GM12878 (cell line): ENCODE measurements at regions not wholly inside any gene's neighbourhood (a gene's known extent, or its start where the extent isn't known, plus 50 kb on each side); places are given as distances from the start of the nearest gene placed in this dataset.

Experiments
- JUND ChIP-seq: IDR thresholded peaks from 2 replicates; pipeline ENCODE4 v1.6.1; 2012; ENCODE audit warnings: low read depth, mild to moderate bottlenecking, low read length, improper control_type of control experiment, moderate library complexity
- MEF2A ChIP-seq: IDR thresholded peaks from 2 replicates; pipeline ENCODE4 v1.6.1; 2011; ENCODE audit warnings: low read depth, mild to moderate bottlenecking, low read length, moderate library complexity; ENCODE audit not compliant: insufficient read depth
- NRF1 ChIP-seq: conservative IDR thresholded peaks from 2 replicates; pipeline ENCODE4 v1.6.1; 2011; ENCODE audit warnings: mild to moderate bottlenecking, low read depth, low read length, improper control_type of control experiment
- POLR2A ChIP-seq: IDR thresholded peaks from 2 replicates; pipeline ENCODE4 v1.6.1; 2011; ENCODE audit warnings: low read depth, mild to moderate bottlenecking, low read length
- SUPT20H ChIP-seq: IDR thresholded peaks from 2 replicates; pipeline ENCODE4 v1.6.1; 2011; ENCODE audit warnings: low read depth, mild to moderate bottlenecking, low read length, moderate library complexity, borderline replicate concordance; ENCODE audit not compliant: control insufficient read depth
- YY1 ChIP-seq: IDR thresholded peaks from 2 replicates; pipeline ENCODE4 v1.6.1; 2011; ENCODE audit warnings: low read depth, mild to moderate bottlenecking, low read length
- TF ChIP-seq, protein P1 (sequence below): IDR thresholded peaks from 2 replicates; pipeline ENCODE4 v1.6.1; 2012; ENCODE audit warnings: low read depth, low read length, improper control_type of control experiment
- TF ChIP-seq, protein P2 (sequence below): IDR thresholded peaks from 2 replicates; pipeline ENCODE4 v1.6.1; 2011; ENCODE audit warnings: low read depth, mild to moderate bottlenecking, low read length, moderate library complexity, borderline replicate concordance; ENCODE audit errors: extremely low read depth
- TF ChIP-seq, protein P3 (sequence below): fragments of 450-650 bp; formaldehyde crosslinking; IDR thresholded peaks from 2 replicates; pipeline ENCODE4 v1.5.0; 2022; ENCODE audit warnings: mild to moderate bottlenecking, missing genetic modification characterization
- TF ChIP-seq, protein P4 (sequence below), 3 experiments: IDR thresholded peaks in 2 of 3; conservative IDR thresholded peaks in 1 of 3; 2 replicates each; pipeline ENCODE4 v1.5.1; 2011; ENCODE audit warnings: low read depth in 3 of 3, low read length in 3 of 3, mild to moderate bottlenecking in 3 of 3, control low read depth in 2 of 3, moderate library complexity in 2 of 3, inconsistent platforms in 1 of 3, mixed read lengths in 1 of 3; ENCODE audit not compliant: control insufficient read depth in 2 of 3, insufficient read depth in 1 of 3; ENCODE audit errors: extremely low read depth in 1 of 3
- TF ChIP-seq, protein P5 (sequence below): fragments of 150-350 bp; IDR thresholded peaks from 2 replicates; pipeline ENCODE4 v1.6.1; 2016; ENCODE audit warnings: low read depth, low read length

DNA sequence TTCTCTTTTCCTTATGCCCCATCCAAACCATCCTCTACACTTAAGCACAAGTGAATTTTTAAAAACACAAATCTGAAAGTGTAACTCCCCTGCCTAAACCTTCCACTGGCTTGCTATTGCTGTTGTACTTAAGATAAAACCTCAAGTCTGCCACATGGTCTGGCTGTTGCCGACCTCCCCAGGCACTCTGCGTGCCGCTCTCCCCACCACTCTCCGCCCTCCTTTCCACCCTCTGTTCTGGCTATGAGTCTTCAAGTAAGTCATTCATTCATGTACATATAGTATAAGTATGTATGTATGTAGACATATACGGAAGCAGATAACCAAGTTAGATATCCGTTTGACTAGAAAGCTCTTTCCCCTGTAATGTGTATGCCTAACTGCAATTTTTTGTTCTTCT is 94.7 kb upstream of the ANKRD55 start:
- TF ChIP-seq POLR2A (no peak), SUPT20H (no peak), NRF1 (no peak), JUND (no peak), YY1 (no peak), MEF2A (no peak)
- TF ChIP-seq, protein P1, sequence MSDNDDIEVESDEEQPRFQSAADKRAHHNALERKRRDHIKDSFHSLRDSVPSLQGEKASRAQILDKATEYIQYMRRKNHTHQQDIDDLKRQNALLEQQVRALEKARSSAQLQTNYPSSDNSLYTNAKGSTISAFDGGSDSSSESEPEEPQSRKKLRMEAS = no peak
- TF ChIP-seq, protein P2, sequence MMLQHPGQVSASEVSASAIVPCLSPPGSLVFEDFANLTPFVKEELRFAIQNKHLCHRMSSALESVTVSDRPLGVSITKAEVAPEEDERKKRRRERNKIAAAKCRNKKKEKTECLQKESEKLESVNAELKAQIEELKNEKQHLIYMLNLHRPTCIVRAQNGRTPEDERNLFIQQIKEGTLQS = no peak
- TF ChIP-seq, protein P3, sequence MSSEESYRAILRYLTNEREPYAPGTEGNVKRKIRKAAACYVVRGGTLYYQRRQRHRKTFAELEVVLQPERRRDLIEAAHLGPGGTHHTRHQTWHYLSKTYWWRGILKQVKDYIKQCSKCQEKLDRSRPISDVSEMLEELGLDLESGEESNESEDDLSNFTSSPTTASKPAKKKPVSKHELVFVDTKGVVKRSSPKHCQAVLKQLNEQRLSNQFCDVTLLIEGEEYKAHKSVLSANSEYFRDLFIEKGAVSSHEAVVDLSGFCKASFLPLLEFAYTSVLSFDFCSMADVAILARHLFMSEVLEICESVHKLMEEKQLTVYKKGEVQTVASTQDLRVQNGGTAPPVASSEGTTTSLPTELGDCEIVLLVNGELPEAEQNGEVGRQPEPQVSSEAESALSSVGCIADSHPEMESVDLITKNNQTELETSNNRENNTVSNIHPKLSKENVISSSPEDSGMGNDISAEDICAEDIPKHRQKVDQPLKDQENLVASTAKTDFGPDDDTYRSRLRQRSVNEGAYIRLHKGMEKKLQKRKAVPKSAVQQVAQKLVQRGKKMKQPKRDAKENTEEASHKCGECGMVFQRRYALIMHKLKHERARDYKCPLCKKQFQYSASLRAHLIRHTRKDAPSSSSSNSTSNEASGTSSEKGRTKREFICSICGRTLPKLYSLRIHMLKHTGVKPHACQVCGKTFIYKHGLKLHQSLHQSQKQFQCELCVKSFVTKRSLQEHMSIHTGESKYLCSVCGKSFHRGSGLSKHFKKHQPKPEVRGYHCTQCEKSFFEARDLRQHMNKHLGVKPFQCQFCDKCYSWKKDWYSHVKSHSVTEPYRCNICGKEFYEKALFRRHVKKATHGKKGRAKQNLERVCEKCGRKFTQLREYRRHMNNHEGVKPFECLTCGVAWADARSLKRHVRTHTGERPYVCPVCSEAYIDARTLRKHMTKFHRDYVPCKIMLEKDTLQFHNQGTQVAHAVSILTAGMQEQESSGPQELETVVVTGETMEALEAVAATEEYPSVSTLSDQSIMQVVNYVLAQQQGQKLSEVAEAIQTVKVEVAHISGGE (CRISPR knock-in tag) = no peak
- TF ChIP-seq, protein P4, sequence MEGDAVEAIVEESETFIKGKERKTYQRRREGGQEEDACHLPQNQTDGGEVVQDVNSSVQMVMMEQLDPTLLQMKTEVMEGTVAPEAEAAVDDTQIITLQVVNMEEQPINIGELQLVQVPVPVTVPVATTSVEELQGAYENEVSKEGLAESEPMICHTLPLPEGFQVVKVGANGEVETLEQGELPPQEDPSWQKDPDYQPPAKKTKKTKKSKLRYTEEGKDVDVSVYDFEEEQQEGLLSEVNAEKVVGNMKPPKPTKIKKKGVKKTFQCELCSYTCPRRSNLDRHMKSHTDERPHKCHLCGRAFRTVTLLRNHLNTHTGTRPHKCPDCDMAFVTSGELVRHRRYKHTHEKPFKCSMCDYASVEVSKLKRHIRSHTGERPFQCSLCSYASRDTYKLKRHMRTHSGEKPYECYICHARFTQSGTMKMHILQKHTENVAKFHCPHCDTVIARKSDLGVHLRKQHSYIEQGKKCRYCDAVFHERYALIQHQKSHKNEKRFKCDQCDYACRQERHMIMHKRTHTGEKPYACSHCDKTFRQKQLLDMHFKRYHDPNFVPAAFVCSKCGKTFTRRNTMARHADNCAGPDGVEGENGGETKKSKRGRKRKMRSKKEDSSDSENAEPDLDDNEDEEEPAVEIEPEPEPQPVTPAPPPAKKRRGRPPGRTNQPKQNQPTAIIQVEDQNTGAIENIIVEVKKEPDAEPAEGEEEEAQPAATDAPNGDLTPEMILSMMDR (IDR thresholded peaks at IDR 0.05 in 2 of 3, conservative IDR thresholded peaks at IDR 0.05 in 1 of 3; ENCODE audit: control insufficient read depth in 2 of 3, extremely low read depth in 1 of 3, insufficient read depth in 1 of 3, low read depth in 3 of 3, low read length in 3 of 3) = no peak
- TF ChIP-seq, protein P5, sequence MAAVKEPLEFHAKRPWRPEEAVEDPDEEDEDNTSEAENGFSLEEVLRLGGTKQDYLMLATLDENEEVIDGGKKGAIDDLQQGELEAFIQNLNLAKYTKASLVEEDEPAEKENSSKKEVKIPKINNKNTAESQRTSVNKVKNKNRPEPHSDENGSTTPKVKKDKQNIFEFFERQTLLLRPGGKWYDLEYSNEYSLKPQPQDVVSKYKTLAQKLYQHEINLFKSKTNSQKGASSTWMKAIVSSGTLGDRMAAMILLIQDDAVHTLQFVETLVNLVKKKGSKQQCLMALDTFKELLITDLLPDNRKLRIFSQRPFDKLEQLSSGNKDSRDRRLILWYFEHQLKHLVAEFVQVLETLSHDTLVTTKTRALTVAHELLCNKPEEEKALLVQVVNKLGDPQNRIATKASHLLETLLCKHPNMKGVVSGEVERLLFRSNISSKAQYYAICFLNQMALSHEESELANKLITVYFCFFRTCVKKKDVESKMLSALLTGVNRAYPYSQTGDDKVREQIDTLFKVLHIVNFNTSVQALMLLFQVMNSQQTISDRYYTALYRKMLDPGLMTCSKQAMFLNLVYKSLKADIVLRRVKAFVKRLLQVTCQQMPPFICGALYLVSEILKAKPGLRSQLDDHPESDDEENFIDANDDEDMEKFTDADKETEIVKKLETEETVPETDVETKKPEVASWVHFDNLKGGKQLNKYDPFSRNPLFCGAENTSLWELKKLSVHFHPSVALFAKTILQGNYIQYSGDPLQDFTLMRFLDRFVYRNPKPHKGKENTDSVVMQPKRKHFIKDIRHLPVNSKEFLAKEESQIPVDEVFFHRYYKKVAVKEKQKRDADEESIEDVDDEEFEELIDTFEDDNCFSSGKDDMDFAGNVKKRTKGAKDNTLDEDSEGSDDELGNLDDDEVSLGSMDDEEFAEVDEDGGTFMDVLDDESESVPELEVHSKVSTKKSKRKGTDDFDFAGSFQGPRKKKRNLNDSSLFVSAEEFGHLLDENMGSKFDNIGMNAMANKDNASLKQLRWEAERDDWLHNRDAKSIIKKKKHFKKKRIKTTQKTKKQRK = no peak
